ENCODE measurements at regions not wholly inside any gene's neighbourhood (a gene's known extent, or its start where the extent isn't known, plus 50 kb on each side); places are given as distances from the start of the nearest gene placed in this dataset.

DNA sequence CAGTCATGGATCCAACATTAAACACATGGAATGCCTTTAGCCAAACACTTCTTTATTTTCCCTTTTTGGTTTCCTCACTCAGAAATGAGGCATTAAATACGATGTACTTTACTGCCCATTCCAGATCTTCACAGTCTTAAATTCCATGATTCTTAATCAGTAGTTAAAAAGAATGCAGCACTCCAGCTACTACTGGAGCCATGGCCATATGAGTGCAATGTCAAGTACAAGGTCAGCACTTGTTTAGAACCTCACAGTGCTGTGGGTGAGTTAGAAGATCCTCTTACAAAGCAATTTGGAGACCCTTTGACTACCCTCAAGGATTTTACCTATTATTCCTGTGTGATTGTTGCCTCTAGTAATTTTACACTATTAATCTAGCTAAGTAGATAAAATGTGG is 550.3 kb upstream of the LRRTM1 start:
- TF ChIP-seq CTCF (IDR thresholded peaks at IDR 0.05; ENCODE audit: low read depth, low read length, poor library complexity, severe bottlenecking), result no peak
- no peaks in the 10 kb centered on the region for H3K36me3 ChIP-seq (ENCODE audit: control insufficient read depth, low read length)
- H3K27ac ChIP-seq (ENCODE audit: low read depth, low read length), result no peak overlapping the region
- H3K9me2 ChIP-seq (replicated peaks; ENCODE audit: control insufficient read depth, low read length), result no peaks in the 10 kb centered on the region
- no peaks in the 10 kb centered on the region for H3K4me1 ChIP-seq (ENCODE audit: control insufficient read depth, low read length)
- no peaks in the 10 kb centered on the region for H3K79me2 ChIP-seq (ENCODE audit: control insufficient read depth, low read length)
- H3K9me3 ChIP-seq (ENCODE audit: control insufficient read depth, insufficient read depth, low read length), result no peaks in the 10 kb centered on the region
- no peak overlapping the region for H3K4me3 ChIP-seq (ENCODE audit: low read length)
- H3K27me3 ChIP-seq (ENCODE audit: control insufficient read depth, low read length), result no peaks in the 10 kb centered on the region
- H3K4me2 ChIP-seq (ENCODE audit: low read length), result no peak overlapping the region
- H3F3A ChIP-seq (ENCODE audit: control insufficient read depth, insufficient read depth), result no peaks in the 10 kb centered on the region
- H4K20me1 ChIP-seq (ENCODE audit: control insufficient read depth, insufficient read depth, low read depth, low read length), result no peaks in the 10 kb centered on the region

- Histone ChIP-seq H3K79me2 (ENCODE audit: control insufficient read depth, low read length) (no peaks in the 10 kb centered on the region), H3K4me1 (ENCODE audit: control insufficient read depth, low read length) (no peaks in the 10 kb centered on the region), H3K27me3 (ENCODE audit: control insufficient read depth, low read length) (no peaks in the 10 kb centered on the region), H3K4me2 (ENCODE audit: low read length) (no peak overlapping the region), H4K20me1 (ENCODE audit: control insufficient read depth, insufficient read depth, low read depth, low read length) (no peaks in the 10 kb centered on the region), H3K9me3 (ENCODE audit: control insufficient read depth, insufficient read depth, low read length) (no peaks in the 10 kb centered on the region), H3K36me3 (ENCODE audit: control insufficient read depth, low read length) (no peaks in the 10 kb centered on the region), H3K27ac (ENCODE audit: low read depth, low read length) (no peak overlapping the region), H3F3A (ENCODE audit: control insufficient read depth, insufficient read depth) (no peaks in the 10 kb centered on the region), H3K9me2 (replicated peaks; ENCODE audit: control insufficient read depth, low read length) (no peaks in the 10 kb centered on the region), H3K4me3 (ENCODE audit: low read length) (no peak overlapping the region)
- no peak for TF ChIP-seq CTCF (IDR thresholded peaks at IDR 0.05; ENCODE audit: low read depth, low read length, poor library complexity, severe bottlenecking)
- no peak for TF ChIP-seq EZH2phosphoT487 (IDR thresholded peaks at IDR 0.05; ENCODE audit: borderline replicate concordance, low read length)
These were observed 548.2 kb upstream of the LRRTM1 start for GRCh38 chr2:80852808-80853139.

- H3K27me3 ChIP-seq (ENCODE audit: control insufficient read depth, low read length), result no peaks in the 10 kb centered on the region
- H3K27ac ChIP-seq (ENCODE audit: low read depth, low read length), result no peak overlapping the region
- H3F3A ChIP-seq (ENCODE audit: control insufficient read depth, insufficient read depth), result no peaks in the 10 kb centered on the region
- no peaks in the 10 kb centered on the region for H4K20me1 ChIP-seq (ENCODE audit: control insufficient read depth, insufficient read depth, low read depth, low read length)
- no peaks in the 10 kb centered on the region for H3K79me2 ChIP-seq (ENCODE audit: control insufficient read depth, low read length)
- no peak overlapping the region for H3K4me3 ChIP-seq (ENCODE audit: low read length)
- no peaks in the 10 kb centered on the region for H3K9me3 ChIP-seq (ENCODE audit: control insufficient read depth, insufficient read depth, low read length)
- no peaks in the 10 kb centered on the region for H3K36me3 ChIP-seq (ENCODE audit: control insufficient read depth, low read length)
- no peaks in the 10 kb centered on the region for H3K4me1 ChIP-seq (ENCODE audit: control insufficient read depth, low read length)
- H3K4me2 ChIP-seq (ENCODE audit: low read length), result no peak overlapping the region
- H3K9me2 ChIP-seq (replicated peaks; ENCODE audit: control insufficient read depth, low read length), result no peaks in the 10 kb centered on the region
- no peak for TF ChIP-seq EZH2phosphoT487 (IDR thresholded peaks at IDR 0.05; ENCODE audit: borderline replicate concordance, low read length)
- TF ChIP-seq CTCF (IDR thresholded peaks at IDR 0.05; ENCODE audit: low read depth, low read length, poor library complexity, severe bottlenecking), result no peak
These were observed 547.7 kb upstream of the LRRTM1 start for GRCh38 chr2:80852079-80852807.

Measured in DOHH2 (cell line).